ENCODE measurements at regions not wholly inside any gene's neighbourhood (a gene's known extent, or its start where the extent isn't known, plus 50 kb on each side); places are given as distances from the start of the nearest gene placed in this dataset.

GRCh38 chr7:41167836-41168235 is 535.1 kb downstream of the INHBA start:
- H3K4me1 ChIP-seq (ENCODE audit: insufficient read depth, low read length, poor library complexity, severe bottlenecking): no peaks in the 10 kb centered on the region
- H3K9me3 ChIP-seq (ENCODE audit: low read length): no peaks in the 10 kb centered on the region
- no peak overlapping the region for H3K27ac ChIP-seq (ENCODE audit: low read depth, low read length, poor library complexity, severe bottlenecking)
- DNase-seq (ENCODE audit: low spot score): no peak
- no peaks in the 10 kb centered on the region for H3K79me2 ChIP-seq (ENCODE audit: insufficient read depth, low read depth, low read length)
- intact Hi-C loops (cut with micrococcal nuclease; ENCODE audit: unreplicated experiment): no loop called here
- H3K4me2 ChIP-seq (ENCODE audit: low read length): no peak overlapping the region
- H3K36me3 ChIP-seq (ENCODE audit: insufficient read depth, low read length): no peaks in the 10 kb centered on the region
- POLR2A ChIA-PET: no interaction called here
- TF ChIP-seq EZH2phosphoT487 (IDR thresholded peaks at IDR 0.05; ENCODE audit: borderline replicate concordance, low read depth, low read length) (no peak), CTCF (conservative IDR thresholded peaks at IDR 0.05; ENCODE audit: low read length) (no peak)
- no peaks in the 10 kb centered on the region for H3K9me2 ChIP-seq (ENCODE audit: insufficient read depth, low read length)
- H2AFZ ChIP-seq (ENCODE audit: low read length): no peak overlapping the region
- CTCF ChIA-PET (ENCODE audit: unreplicated experiment): no interaction called here
- H3K4me3 ChIP-seq (ENCODE audit: low read depth, low read length, poor library complexity, severe bottlenecking): no peak overlapping the region
- H4K20me1 ChIP-seq (ENCODE audit: insufficient read depth, low read length): no peaks in the 10 kb centered on the region
- BruUV-seq (replicated peaks): no TSS peak

GRCh38 chr7:41164440-41164839 is 538.5 kb downstream of the INHBA start:
- DNase-seq (ENCODE audit: low spot score): no peak
- POLR2A ChIA-PET: interaction anchor here (0.7 kb wide), 1 partner anchor 148 kb away, joined by 3 read pairs; no protein-coding TSS in a partner anchor
- Histone ChIP-seq H3K4me1 (ENCODE audit: insufficient read depth, low read length, poor library complexity, severe bottlenecking) (no peaks in the 10 kb centered on the region), H3K27ac (ENCODE audit: low read depth, low read length, poor library complexity, severe bottlenecking) (no peak overlapping the region), H3K4me3 (ENCODE audit: low read depth, low read length, poor library complexity, severe bottlenecking) (no peak overlapping the region), H3K9me3 (ENCODE audit: low read length) (no peaks in the 10 kb centered on the region), H2AFZ (ENCODE audit: low read length) (no peak overlapping the region), H4K20me1 (ENCODE audit: insufficient read depth, low read length) (no peaks in the 10 kb centered on the region), H3K9me2 (ENCODE audit: insufficient read depth, low read length) (no peaks in the 10 kb centered on the region), H3K79me2 (ENCODE audit: insufficient read depth, low read depth, low read length) (no peaks in the 10 kb centered on the region), H3K4me2 (ENCODE audit: low read length) (no peak overlapping the region), H3K36me3 (ENCODE audit: insufficient read depth, low read length) (no peaks in the 10 kb centered on the region)
- intact Hi-C loops (cut with micrococcal nuclease; ENCODE audit: unreplicated experiment): no loop called here
- TF ChIP-seq CTCF (conservative IDR thresholded peaks at IDR 0.05; ENCODE audit: low read length) (no peak), EZH2phosphoT487 (IDR thresholded peaks at IDR 0.05; ENCODE audit: borderline replicate concordance, low read depth, low read length) (no peak)
- CTCF ChIA-PET (ENCODE audit: unreplicated experiment): no interaction called here
- BruUV-seq (replicated peaks): no TSS peak

- Histone ChIP-seq H3K9me2 (ENCODE audit: insufficient read depth, low read length) (no peaks in the 10 kb centered on the region), H3K4me1 (ENCODE audit: insufficient read depth, low read length, poor library complexity, severe bottlenecking) (no peaks in the 10 kb centered on the region), H3K9me3 (ENCODE audit: low read length) (no peaks in the 10 kb centered on the region), H3K27ac (ENCODE audit: low read depth, low read length, poor library complexity, severe bottlenecking) (no peak overlapping the region), H2AFZ (ENCODE audit: low read length) (no peak overlapping the region), H3K79me2 (ENCODE audit: insufficient read depth, low read depth, low read length) (no peaks in the 10 kb centered on the region), H4K20me1 (ENCODE audit: insufficient read depth, low read length) (no peaks in the 10 kb centered on the region), H3K4me2 (ENCODE audit: low read length) (no peak overlapping the region), H3K36me3 (ENCODE audit: insufficient read depth, low read length) (no peaks in the 10 kb centered on the region), H3K4me3 (ENCODE audit: low read depth, low read length, poor library complexity, severe bottlenecking) (no peak overlapping the region)
- no TSS peak for BruUV-seq (replicated peaks)
- intact Hi-C loops (cut with micrococcal nuclease; ENCODE audit: unreplicated experiment): no loop called here
- ChIA-PET POLR2A (interaction anchor here (0.7 kb wide), 1 partner anchor 148 kb away, joined by 3 read pairs; no protein-coding TSS in a partner anchor), CTCF (ENCODE audit: unreplicated experiment) (no interaction called here)
- no peak for TF ChIP-seq EZH2phosphoT487 (IDR thresholded peaks at IDR 0.05; ENCODE audit: borderline replicate concordance, low read depth, low read length)
- TF ChIP-seq CTCF (conservative IDR thresholded peaks at IDR 0.05; ENCODE audit: low read length): no peak
- no peak for DNase-seq (ENCODE audit: low spot score)
Measured at GRCh38 chr7:41163991-41164390, 538.9 kb downstream of the INHBA start.
